ENCODE measurements at regions not wholly inside any gene's neighbourhood (a gene's known extent, or its start where the extent isn't known, plus 50 kb on each side); places are given as distances from the start of the nearest gene placed in this dataset.

- H3K9me3 ChIP-seq (replicated peaks in 1 of 2; ENCODE audit: control insufficient read depth in 1 of 2, insufficient read depth in 1 of 2, low read length in 2 of 2): peaks cover 0 to 9% of the 10 kb centered on the region in 2 donors
- no peaks in the 10 kb centered on the region for H3K36me3 Mint-ChIP-seq
- no peaks in the 10 kb centered on the region for H3K27me3 ChIP-seq (ENCODE audit: control insufficient read depth in 2 of 2, insufficient read depth in 2 of 2, low read length in 2 of 2)
- no peak overlapping the region for H2AFZ ChIP-seq (ENCODE audit: insufficient read depth, low read depth, low read length, poor library complexity, severe bottlenecking)
- H4K20me1 ChIP-seq (ENCODE audit: insufficient read depth, low read length): no peaks in the 10 kb centered on the region
- intact Hi-C loops (cut with micrococcal nuclease): no loop called here
- H3K4me1 ChIP-seq (ENCODE audit: control insufficient read depth in 1 of 2, insufficient read depth in 2 of 2, low read length in 2 of 2): peaks cover 2 to 6% of the 10 kb centered on the region in 2 donors
- no peak overlapping the region for H3K9ac ChIP-seq (ENCODE audit: insufficient read depth, low read length, poor library complexity, severe bottlenecking)
- H3K36me3 ChIP-seq (replicated peaks in 1 of 2; ENCODE audit: control insufficient read depth in 1 of 2, insufficient read depth in 2 of 2, low read length in 2 of 2): no peaks in the 10 kb centered on the region
- no peak overlapping the region for H3K4me3 Mint-ChIP-seq
- H3K9me3 Mint-ChIP-seq: peaks cover 0 to 11% (median 4%) of the 10 kb centered on the region in 7 donors
- no peak overlapping the region for H3K27ac ChIP-seq (ENCODE audit: low read depth in 1 of 2, low read length in 2 of 2)
- H3K79me2 ChIP-seq (ENCODE audit: insufficient read depth, low read length): no peaks in the 10 kb centered on the region
- peaks cover 9% of the 10 kb centered on the region for H3K4me1 Mint-ChIP-seq
- H3K27me3 Mint-ChIP-seq (ENCODE audit: low read depth in 3 of 3): peaks cover 0 to 2% (median 0%) of the 10 kb centered on the region in 3 donors
- 100% methylated on average over 2 of the region's 7 CpGs for WGBS (ENCODE audit: insufficient coverage)
- TF ChIP-seq CTCF (IDR thresholded peaks at IDR 0.05): no peak
- H3K4me2 ChIP-seq (replicated peaks; ENCODE audit: extremely low read depth, low read length, poor library complexity, severe bottlenecking): no peak overlapping the region
- DNase-seq: no peak
- H3K27ac Mint-ChIP-seq: no peak overlapping the region
- H3K4me3 ChIP-seq (replicated peaks in 1 of 3; ENCODE audit: low read depth in 2 of 3, low read length in 3 of 3): no peak overlapping the region
Observed at GRCh38 chr3:150278843-150279381, 129.2 kb upstream of the TSC22D2 start.

GRCh38 chr3:150278195-150278594, 129.9 kb upstream of the TSC22D2 start:
- no peak overlapping the region for H3K9ac ChIP-seq (ENCODE audit: insufficient read depth, low read length, poor library complexity, severe bottlenecking)
- H3K4me2 ChIP-seq (replicated peaks; ENCODE audit: extremely low read depth, low read length, poor library complexity, severe bottlenecking): no peak overlapping the region
- no peak for TF ChIP-seq CTCF (IDR thresholded peaks at IDR 0.05)
- H3K27me3 ChIP-seq (ENCODE audit: control insufficient read depth in 2 of 2, insufficient read depth in 2 of 2, low read length in 2 of 2): no peaks in the 10 kb centered on the region
- Mint-ChIP-seq H3K27me3 (ENCODE audit: low read depth in 3 of 3) (peaks cover 0 to 2% (median 0%) of the 10 kb centered on the region in 3 donors), H3K36me3 (no peaks in the 10 kb centered on the region), H3K4me3 (no peak overlapping the region), H3K9me3 (peaks cover 0 to 11% (median 4%) of the 10 kb centered on the region in 7 donors), H3K27ac (no peak overlapping the region), H3K4me1 (peaks cover 16% of the 10 kb centered on the region)
- peaks cover 0 to 9% of the 10 kb centered on the region in 2 donors for H3K9me3 ChIP-seq (replicated peaks in 1 of 2; ENCODE audit: control insufficient read depth in 1 of 2, insufficient read depth in 1 of 2, low read length in 2 of 2)
- no peak overlapping the region for H3K27ac ChIP-seq (ENCODE audit: low read depth in 1 of 2, low read length in 2 of 2)
- no peak for DNase-seq
- no peaks in the 10 kb centered on the region for H4K20me1 ChIP-seq (ENCODE audit: insufficient read depth, low read length)
- no peaks in the 10 kb centered on the region for H3K36me3 ChIP-seq (replicated peaks in 1 of 2; ENCODE audit: control insufficient read depth in 1 of 2, insufficient read depth in 2 of 2, low read length in 2 of 2)
- intact Hi-C loops (cut with micrococcal nuclease): no loop called here
- no peak overlapping the region for H2AFZ ChIP-seq (ENCODE audit: insufficient read depth, low read depth, low read length, poor library complexity, severe bottlenecking)
- no peak overlapping the region for H3K4me3 ChIP-seq (replicated peaks in 1 of 3; ENCODE audit: low read depth in 2 of 3, low read length in 3 of 3)
- peaks cover 9 to 13% of the 10 kb centered on the region in 2 donors for H3K4me1 ChIP-seq (ENCODE audit: control insufficient read depth in 1 of 2, insufficient read depth in 2 of 2, low read length in 2 of 2)
- H3K79me2 ChIP-seq (ENCODE audit: insufficient read depth, low read length): no peaks in the 10 kb centered on the region

Data from CD14-positive monocyte (primary cell).